Dedifferentiated amniotic fluid mesenchymal stem cell (primary cell): ENCODE measurements at regions not wholly inside any gene's neighbourhood (a gene's known extent, or its start where the extent isn't known, plus 50 kb on each side); places are given as distances from the start of the nearest gene placed in this dataset.

Experiments used
- DNase-seq: peaks from one replicate; pipeline ENCODE4 v3.0.0-alpha.2; 2016; ENCODE audit errors: extremely low spot score

- DNase-seq: no peak
Measured at GRCh38 chr1:218156595-218156994, 128.5 kb upstream of the RRP15 start.

- no peak for DNase-seq
Measured at GRCh38 chr1:218163371-218163770, 121.7 kb upstream of the RRP15 start.

- no peak for DNase-seq
Measured at GRCh38 chr1:218164111-218164929, 120.8 kb upstream of the RRP15 start.

GRCh38 chr1:218164930-218165700, 120.0 kb upstream of the RRP15 start:
- DNase-seq: no peak

- DNase-seq: no peak
Measured at GRCh38 chr1:218165701-218166114, 119.4 kb upstream of the RRP15 start.

GRCh38 chr1:218166268-218166945, 118.7 kb upstream of the RRP15 start:
- DNase-seq: no peak

- peak; percentile 70 for DNase-seq
Measured at GRCh38 chr1:218171302-218171893, 113.7 kb upstream of the RRP15 start.

- no peak for DNase-seq
Measured at GRCh38 chr1:218182455-218182854, 102.6 kb upstream of the RRP15 start.

- peak; percentile 53 for DNase-seq
Measured at GRCh38 chr1:218200979-218201378, 84.1 kb upstream of the RRP15 start.

GRCh38 chr1:218201601-218202000, 83.5 kb upstream of the RRP15 start:
- no peak for DNase-seq

- no peak for DNase-seq
Measured at GRCh38 chr1:218205721-218206120, 79.4 kb upstream of the RRP15 start.

- DNase-seq: no peak
Measured at GRCh38 chr1:218207194-218207593, 77.9 kb upstream of the RRP15 start.

GRCh38 chr1:218209351-218209861, 75.7 kb upstream of the RRP15 start:
- DNase-seq: peak; percentile 95

- peak; percentile 34 for DNase-seq
Measured at GRCh38 chr1:218211241-218211640, 73.9 kb upstream of the RRP15 start.

GRCh38 chr1:218217040-218217439, 68.1 kb upstream of the RRP15 start:
- DNase-seq: no peak

GRCh38 chr1:218219460-218219859, 65.6 kb upstream of the RRP15 start:
- DNase-seq: no peak

- DNase-seq: no peak
Measured at GRCh38 chr1:218224101-218224500, 61.0 kb upstream of the RRP15 start.

GRCh38 chr1:218226005-218226404, 59.1 kb upstream of the RRP15 start:
- no peak for DNase-seq
